ENCODE measurements at regions not wholly inside any gene's neighbourhood (a gene's known extent, or its start where the extent isn't known, plus 50 kb on each side); places are given as distances from the start of the nearest gene placed in this dataset.

DNA sequence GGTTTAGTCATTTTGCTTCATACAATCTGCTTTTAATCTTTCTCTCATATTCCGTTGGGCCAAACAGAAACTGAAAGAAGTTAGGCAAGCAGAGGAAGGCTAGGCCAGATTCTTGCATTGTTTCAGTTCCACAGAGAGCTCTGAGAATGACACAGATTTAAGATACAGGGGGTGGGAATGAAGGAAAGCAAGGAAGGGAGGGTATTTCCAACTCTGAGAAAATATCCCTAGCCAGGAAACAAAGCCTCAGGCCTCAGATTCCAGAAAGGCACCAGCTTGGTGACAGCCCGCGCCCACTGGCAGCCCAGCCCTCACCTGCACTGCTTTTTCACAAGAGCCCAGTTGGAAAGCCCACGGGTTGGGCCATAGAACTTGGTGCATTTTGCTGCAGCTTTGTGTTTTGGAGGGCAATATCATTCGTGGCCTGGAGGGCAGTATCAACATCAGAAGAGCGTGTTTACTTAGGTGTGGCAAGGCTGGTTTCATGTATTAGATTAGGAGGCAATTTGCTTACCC lies 63.5 kb downstream of the ENC1 start:
- H3K4me3 ChIP-seq (ENCODE audit: low read depth in 1 of 3, low read length in 3 of 3): peak overlapping the region in 2 of 3 donors; percentile 5 to 8
- H3K9me3 ChIP-seq (ENCODE audit: control insufficient read depth in 2 of 2, insufficient read depth in 1 of 2, low read depth in 1 of 2, low read length in 1 of 2): no peaks in the 10 kb centered on the region
- peak overlapping the region; percentile 67 to 93 (median 87) for H3K27ac ChIP-seq (ENCODE audit: low read depth in 1 of 3, low read length in 2 of 3)
- H3K36me3 ChIP-seq (ENCODE audit: control insufficient read depth in 3 of 3, insufficient read depth in 2 of 3, low read depth in 1 of 3, low read length in 3 of 3): no peaks in the 10 kb centered on the region
- peaks cover 12 to 40% (median 15%) of the 10 kb centered on the region in 3 donors for H3K4me1 ChIP-seq (ENCODE audit: control insufficient read depth in 3 of 3, insufficient read depth in 2 of 3, low read depth in 1 of 3, low read length in 2 of 3)
- DNase-seq (peak; percentile 75 to 77), FAIRE-seq (no peak)
- no peaks in the 10 kb centered on the region for H3K27me3 ChIP-seq (ENCODE audit: control insufficient read depth in 3 of 3, insufficient read depth in 3 of 3, low read length in 3 of 3)
- WGBS, 3 donors: 15 to 37% (median 25%) methylated on average over 6 of the region's 6 CpGs

DNA sequence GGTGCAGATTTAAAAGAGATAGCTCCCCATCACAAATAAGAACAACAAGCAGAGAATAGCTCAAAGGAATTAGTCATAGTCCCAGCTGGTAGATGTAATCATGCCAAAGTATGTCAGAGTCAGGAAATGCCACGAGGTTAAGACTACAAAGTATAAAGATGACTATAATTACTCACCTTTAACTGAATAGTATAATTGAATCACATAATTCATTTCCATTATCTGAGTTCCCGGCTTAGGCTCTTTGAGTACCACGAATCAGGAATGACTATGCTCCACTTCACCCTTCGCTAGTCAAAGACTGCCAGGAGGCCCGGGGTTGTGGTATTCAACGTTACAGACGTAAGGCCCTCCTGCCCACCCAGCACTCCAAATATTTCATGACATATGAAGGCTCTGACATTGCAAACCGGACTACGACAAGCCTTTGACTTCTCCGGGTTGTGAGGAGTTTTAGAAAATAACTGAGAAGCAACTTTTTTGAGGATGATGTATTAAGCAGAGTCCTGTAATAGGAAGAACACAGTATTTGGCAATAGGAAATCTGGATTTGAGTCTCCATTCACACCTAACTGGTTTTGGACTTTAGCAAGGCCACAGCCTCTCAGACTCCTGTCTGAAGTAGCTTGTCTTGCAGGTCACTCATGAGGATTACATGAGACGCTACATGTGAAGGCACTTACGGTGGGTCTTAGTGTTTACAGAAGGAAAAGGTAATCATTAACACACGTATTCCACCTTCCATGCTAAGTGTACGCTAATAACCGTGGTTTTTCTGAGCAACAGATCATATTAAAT lies 64.6 kb downstream of the ENC1 start:
- DNase-seq: peak; percentile 64 to 65
- FAIRE-seq: no peak
- WGBS, 3 donors: 58 to 70% (median 68%) methylated on average over 15 of the region's 15 CpGs

DNA sequence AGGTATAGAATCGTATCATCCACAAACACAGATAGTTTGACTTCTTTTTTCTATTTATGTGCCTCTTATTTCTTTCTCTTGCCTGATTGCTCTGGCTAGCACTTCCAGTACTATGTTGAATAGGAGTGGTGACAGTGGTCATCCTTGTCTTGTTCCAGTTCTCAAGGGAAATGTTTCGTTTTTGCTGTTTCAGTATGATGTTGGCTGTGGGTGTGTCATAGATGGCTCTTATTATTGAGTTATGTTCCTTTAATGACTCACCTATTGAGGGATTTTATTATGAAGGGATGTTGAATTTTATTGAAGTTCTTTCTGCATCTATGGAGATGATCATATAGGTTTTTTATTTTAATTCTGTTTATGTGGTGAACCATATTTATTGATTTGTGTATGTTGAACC lies 70.3 kb downstream of the ENC1 start:
- H3K36me3 ChIP-seq (ENCODE audit: control insufficient read depth in 3 of 3, insufficient read depth in 2 of 3, low read depth in 1 of 3, low read length in 3 of 3): no peaks in the 10 kb centered on the region
- peaks cover 0 to 17% (median 0%) of the 10 kb centered on the region in 3 donors for H3K4me1 ChIP-seq (ENCODE audit: control insufficient read depth in 3 of 3, insufficient read depth in 2 of 3, low read depth in 1 of 3, low read length in 2 of 3)
- DNase-seq (no peak), FAIRE-seq (no peak)
- no peak overlapping the region for H3K27ac ChIP-seq (ENCODE audit: low read depth in 1 of 3, low read length in 2 of 3)
- no peak overlapping the region for H3K4me3 ChIP-seq (ENCODE audit: low read depth in 1 of 3, low read length in 3 of 3)
- H3K27me3 ChIP-seq (ENCODE audit: control insufficient read depth in 3 of 3, insufficient read depth in 3 of 3, low read length in 3 of 3): no peaks in the 10 kb centered on the region
- H3K9me3 ChIP-seq (ENCODE audit: control insufficient read depth in 2 of 2, insufficient read depth in 1 of 2, low read depth in 1 of 2, low read length in 1 of 2): no peaks in the 10 kb centered on the region
- WGBS, 3 donors: 58 to 75% (median 64%) methylated on average over 2 of the region's 2 CpGs

More for the DNA sequence above, 64.6 kb downstream of the ENC1 start:
- H3K4me1 ChIP-seq (ENCODE audit: control insufficient read depth in 3 of 3, insufficient read depth in 2 of 3, low read depth in 1 of 3, low read length in 2 of 3): peaks cover 8 to 35% (median 15%) of the 10 kb centered on the region in 3 donors
- H3K27me3 ChIP-seq (ENCODE audit: control insufficient read depth in 3 of 3, insufficient read depth in 3 of 3, low read length in 3 of 3): no peaks in the 10 kb centered on the region
- no peak overlapping the region for H3K4me3 ChIP-seq (ENCODE audit: low read depth in 1 of 3, low read length in 3 of 3)
- no peaks in the 10 kb centered on the region for H3K9me3 ChIP-seq (ENCODE audit: control insufficient read depth in 2 of 2, insufficient read depth in 1 of 2, low read depth in 1 of 2, low read length in 1 of 2)
- H3K36me3 ChIP-seq (ENCODE audit: control insufficient read depth in 3 of 3, insufficient read depth in 2 of 3, low read depth in 1 of 3, low read length in 3 of 3): no peaks in the 10 kb centered on the region
- peak overlapping the region in 2 of 3 donors; percentile 69 to 93 for H3K27ac ChIP-seq (ENCODE audit: low read depth in 1 of 3, low read length in 2 of 3)

DNA sequence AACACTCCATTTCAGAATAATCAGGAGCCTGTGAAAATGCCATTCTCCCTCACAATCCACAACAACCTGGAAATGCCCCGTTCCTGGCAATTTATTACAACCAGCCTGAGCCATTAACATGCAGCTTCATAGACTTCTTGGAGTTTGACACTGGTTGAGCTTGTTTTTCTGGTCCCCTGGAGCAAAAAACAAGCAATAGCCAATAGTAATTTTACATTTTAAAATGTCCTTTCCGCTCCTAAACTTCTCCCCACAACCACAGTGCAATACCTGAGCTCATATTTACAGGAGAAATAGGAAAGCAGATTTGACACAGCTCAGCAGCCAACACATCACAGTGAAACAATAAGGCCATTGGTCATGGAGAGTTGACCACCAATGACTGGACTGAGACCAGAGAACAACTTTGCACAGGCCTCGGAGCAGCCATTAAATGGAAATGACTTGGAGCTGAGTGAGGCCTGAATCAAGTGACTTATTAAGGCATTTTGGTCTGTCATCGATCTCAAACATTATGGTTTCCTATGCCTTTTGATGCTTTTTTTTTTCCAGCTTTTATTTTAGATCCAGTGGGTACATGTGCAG lies 73.0 kb downstream of the ENC1 start:
- DNase-seq: peak; percentile 30 to 76
- FAIRE-seq: no peak
- no peak overlapping the region for H3K4me3 ChIP-seq (ENCODE audit: low read depth in 1 of 3, low read length in 3 of 3)
- WGBS, 3 donors: 41 to 71% (median 61%) methylated on average over 4 of the region's 4 CpGs
- no peaks in the 10 kb centered on the region for H3K36me3 ChIP-seq (ENCODE audit: control insufficient read depth in 3 of 3, insufficient read depth in 2 of 3, low read depth in 1 of 3, low read length in 3 of 3)
- peak overlapping the region in 1 of 3 donors; percentile 29 for H3K27ac ChIP-seq (ENCODE audit: low read depth in 1 of 3, low read length in 2 of 3)
- peaks cover 0 to 17% (median 0%) of the 10 kb centered on the region in 3 donors for H3K4me1 ChIP-seq (ENCODE audit: control insufficient read depth in 3 of 3, insufficient read depth in 2 of 3, low read depth in 1 of 3, low read length in 2 of 3)
- H3K9me3 ChIP-seq (ENCODE audit: control insufficient read depth in 2 of 2, insufficient read depth in 1 of 2, low read depth in 1 of 2, low read length in 1 of 2): no peaks in the 10 kb centered on the region
- no peaks in the 10 kb centered on the region for H3K27me3 ChIP-seq (ENCODE audit: control insufficient read depth in 3 of 3, insufficient read depth in 3 of 3, low read length in 3 of 3)

DNA sequence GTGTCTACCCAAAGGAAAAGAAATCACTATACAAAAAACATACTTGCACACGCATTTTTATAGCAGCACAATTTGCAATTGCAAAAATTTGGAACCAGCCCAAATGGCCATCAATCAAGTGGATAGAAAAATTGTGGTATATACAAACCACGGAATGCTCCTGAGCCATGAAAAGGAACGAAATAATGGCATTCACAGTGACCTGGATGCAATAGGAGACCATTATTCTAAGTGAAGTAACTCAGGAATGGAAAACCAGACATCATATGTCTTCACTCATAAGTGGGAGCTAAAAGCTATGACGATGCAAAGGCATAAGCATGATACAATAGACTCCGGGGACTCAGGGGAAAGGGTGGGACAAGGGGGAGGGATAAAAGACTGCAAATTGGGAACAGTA lies 78.4 kb downstream of the ENC1 start:
- DNase-seq (no peak), FAIRE-seq (no peak)
- H3K27ac ChIP-seq (ENCODE audit: low read depth in 1 of 3, low read length in 2 of 3): no peak overlapping the region
- no peak overlapping the region for H3K4me3 ChIP-seq (ENCODE audit: low read depth in 1 of 3, low read length in 3 of 3)
- H3K27me3 ChIP-seq (ENCODE audit: control insufficient read depth in 3 of 3, insufficient read depth in 3 of 3, low read length in 3 of 3): no peaks in the 10 kb centered on the region
- H3K4me1 ChIP-seq (ENCODE audit: control insufficient read depth in 3 of 3, insufficient read depth in 2 of 3, low read depth in 1 of 3, low read length in 2 of 3): peaks cover 0 to 9% (median 0%) of the 10 kb centered on the region in 3 donors
- H3K36me3 ChIP-seq (ENCODE audit: control insufficient read depth in 3 of 3, insufficient read depth in 2 of 3, low read depth in 1 of 3, low read length in 3 of 3): no peaks in the 10 kb centered on the region
- 73 to 77% (median 76%) methylated on average over 5 of the region's 5 CpGs for WGBS, 3 donors
- no peaks in the 10 kb centered on the region for H3K9me3 ChIP-seq (ENCODE audit: control insufficient read depth in 2 of 2, insufficient read depth in 1 of 2, low read depth in 1 of 2, low read length in 1 of 2)

GRCh38 chr5:74560245-74560644 lies 80.3 kb downstream of the ENC1 start:
- H3K27ac ChIP-seq (ENCODE audit: low read depth in 1 of 3, low read length in 2 of 3): no peak overlapping the region
- no peaks in the 10 kb centered on the region for H3K9me3 ChIP-seq (ENCODE audit: control insufficient read depth in 2 of 2, insufficient read depth in 1 of 2, low read depth in 1 of 2, low read length in 1 of 2)
- H3K4me1 ChIP-seq (ENCODE audit: control insufficient read depth in 3 of 3, insufficient read depth in 2 of 3, low read depth in 1 of 3, low read length in 2 of 3): no peaks in the 10 kb centered on the region
- FAIRE-seq: no peak
- H3K36me3 ChIP-seq (ENCODE audit: control insufficient read depth in 3 of 3, insufficient read depth in 2 of 3, low read depth in 1 of 3, low read length in 3 of 3): no peaks in the 10 kb centered on the region
- H3K27me3 ChIP-seq (ENCODE audit: control insufficient read depth in 3 of 3, insufficient read depth in 3 of 3, low read length in 3 of 3): no peaks in the 10 kb centered on the region
- no peak for DNase-seq
- no peak overlapping the region for H3K4me3 ChIP-seq (ENCODE audit: low read depth in 1 of 3, low read length in 3 of 3)

- H3K27me3 ChIP-seq (ENCODE audit: control insufficient read depth in 3 of 3, insufficient read depth in 3 of 3, low read length in 3 of 3): no peaks in the 10 kb centered on the region
- H3K4me1 ChIP-seq (ENCODE audit: control insufficient read depth in 3 of 3, insufficient read depth in 2 of 3, low read depth in 1 of 3, low read length in 2 of 3): no peaks in the 10 kb centered on the region
- WGBS, 3 donors: 81 to 91% (median 87%) methylated on average over 6 of the region's 6 CpGs
- H3K9me3 ChIP-seq (ENCODE audit: control insufficient read depth in 2 of 2, insufficient read depth in 1 of 2, low read depth in 1 of 2, low read length in 1 of 2): no peaks in the 10 kb centered on the region
- no peak overlapping the region for H3K4me3 ChIP-seq (ENCODE audit: low read depth in 1 of 3, low read length in 3 of 3)
- no peak overlapping the region for H3K27ac ChIP-seq (ENCODE audit: low read depth in 1 of 3, low read length in 2 of 3)
- no peaks in the 10 kb centered on the region for H3K36me3 ChIP-seq (ENCODE audit: control insufficient read depth in 3 of 3, insufficient read depth in 2 of 3, low read depth in 1 of 3, low read length in 3 of 3)
- DNase-seq: no peak
- FAIRE-seq: no peak
These were observed 83.6 kb downstream of the ENC1 start for GRCh38 chr5:74556631-74557595.

- H3K27ac ChIP-seq (ENCODE audit: low read depth in 1 of 3, low read length in 2 of 3): no peak overlapping the region
- FAIRE-seq: no peak
- no peaks in the 10 kb centered on the region for H3K9me3 ChIP-seq (ENCODE audit: control insufficient read depth in 2 of 2, insufficient read depth in 1 of 2, low read depth in 1 of 2, low read length in 1 of 2)
- no peaks in the 10 kb centered on the region for H3K4me1 ChIP-seq (ENCODE audit: control insufficient read depth in 3 of 3, insufficient read depth in 2 of 3, low read depth in 1 of 3, low read length in 2 of 3)
- H3K27me3 ChIP-seq (ENCODE audit: control insufficient read depth in 3 of 3, insufficient read depth in 3 of 3, low read length in 3 of 3): no peaks in the 10 kb centered on the region
- H3K36me3 ChIP-seq (ENCODE audit: control insufficient read depth in 3 of 3, insufficient read depth in 2 of 3, low read depth in 1 of 3, low read length in 3 of 3): no peaks in the 10 kb centered on the region
- 62 to 80% (median 77%) methylated on average over 3 of the region's 3 CpGs for whole genome bisulfite sequencing, 3 donors
- H3K4me3 ChIP-seq (ENCODE audit: low read depth in 1 of 3, low read length in 3 of 3): no peak overlapping the region
- DNase-seq: no peak
These were observed 84.5 kb downstream of the ENC1 start for GRCh38 chr5:74556006-74556405.

Data from small intestine (tissue), 7 donors.